Nephron (organoid): ENCODE measurements at regions not wholly inside any gene's neighbourhood (a gene's known extent, or its start where the extent isn't known, plus 50 kb on each side); places are given as distances from the start of the nearest gene placed in this dataset.

Experiments
- H3K27ac Mint-ChIP-seq, 3 experiments: 2 replicates each; pipeline ENCODE4 v1.8.0; 2020; ENCODE audit warnings: mixed read lengths in 3 of 3, mild to moderate bottlenecking in 2 of 3, moderate library complexity in 1 of 3
- H3K27me3 Mint-ChIP-seq: 2 replicates; pipeline ENCODE4 v1.8.0; 2021; ENCODE audit warnings: low read depth, mild to moderate bottlenecking, moderate library complexity, mixed read lengths
- H3K36me3 Mint-ChIP-seq: 2 replicates; pipeline ENCODE4 v1.8.0; 2020; ENCODE audit warnings: low read depth, mixed read lengths
- H3K4me1 Mint-ChIP-seq: 2 replicates; pipeline ENCODE4 v1.8.0; 2020; ENCODE audit warnings: mixed read lengths
- H3K4me3 Mint-ChIP-seq, 3 experiments: 2 replicates each; pipeline ENCODE4 v1.8.0; 2020; ENCODE audit warnings: mild to moderate bottlenecking in 3 of 3, mixed read lengths in 3 of 3, moderate library complexity in 2 of 3
- H3K9me3 Mint-ChIP-seq: 2 replicates; pipeline ENCODE4 v1.8.0; 2020; ENCODE audit warnings: mixed read lengths
- CTCF ChIP-seq, 3 experiments: fragments of 200-600 bp; sonication (generic); IDR thresholded peaks; one replicate each; pipeline ENCODE4 v1.5.0; 2021; ENCODE audit warnings: antibody characterized with exemption in 3 of 3; ENCODE audit not compliant: unreplicated experiment in 3 of 3

- Mint-ChIP-seq H3K4me3 (no peak overlapping the region), H3K27ac (peak overlapping the region in 1 of 3 experiments; percentile 58), H3K9me3 (no peaks in the 10 kb centered on the region), H3K27me3 (peaks cover 4% of the 10 kb centered on the region), H3K4me1 (peaks cover 6% of the 10 kb centered on the region), H3K36me3 (no peaks in the 10 kb centered on the region)
- TF ChIP-seq CTCF (IDR thresholded peaks at IDR 0.05; ENCODE audit: unreplicated experiment in 3 of 3), result no peak
These were observed 229.2 kb downstream of the GALR1 start for GRCh38 chr18:77478646-77479442.

GRCh38 chr18:77481541-77481940 lies 231.9 kb downstream of the GALR1 start:
- no peak for TF ChIP-seq CTCF (IDR thresholded peaks at IDR 0.05; ENCODE audit: unreplicated experiment in 3 of 3)
- Mint-ChIP-seq H3K9me3 (no peaks in the 10 kb centered on the region), H3K27ac (no peak overlapping the region), H3K36me3 (no peaks in the 10 kb centered on the region), H3K4me1 (peaks cover 6% of the 10 kb centered on the region), H3K4me3 (no peak overlapping the region), H3K27me3 (peaks cover 4% of the 10 kb centered on the region)

- no peaks in the 10 kb centered on the region for H3K9me3 Mint-ChIP-seq
- H3K36me3 Mint-ChIP-seq, result no peaks in the 10 kb centered on the region
- TF ChIP-seq CTCF (IDR thresholded peaks at IDR 0.05; ENCODE audit: unreplicated experiment in 3 of 3), result no peak
- no peak overlapping the region for H3K4me3 Mint-ChIP-seq
- H3K27me3 Mint-ChIP-seq, result peaks cover 4% of the 10 kb centered on the region
- peaks cover 6% of the 10 kb centered on the region for H3K4me1 Mint-ChIP-seq
- H3K27ac Mint-ChIP-seq, result no peak overlapping the region
These were observed 232.8 kb downstream of the GALR1 start for GRCh38 chr18:77482190-77483085.

GRCh38 chr18:77486985-77487384 lies 237.3 kb downstream of the GALR1 start:
- H3K4me3 Mint-ChIP-seq, result no peak overlapping the region
- H3K9me3 Mint-ChIP-seq, result no peaks in the 10 kb centered on the region
- no peak for TF ChIP-seq CTCF (IDR thresholded peaks at IDR 0.05; ENCODE audit: unreplicated experiment in 3 of 3)
- no peaks in the 10 kb centered on the region for H3K36me3 Mint-ChIP-seq
- H3K4me1 Mint-ChIP-seq, result peaks cover 2% of the 10 kb centered on the region
- H3K27ac Mint-ChIP-seq, result no peak overlapping the region
- H3K27me3 Mint-ChIP-seq, result peaks cover 6% of the 10 kb centered on the region

- H3K4me3 Mint-ChIP-seq, result no peak overlapping the region
- peaks cover 4% of the 10 kb centered on the region for H3K27me3 Mint-ChIP-seq
- H3K27ac Mint-ChIP-seq, result no peak overlapping the region
- no peak for TF ChIP-seq CTCF (IDR thresholded peaks at IDR 0.05; ENCODE audit: unreplicated experiment in 3 of 3)
- H3K9me3 Mint-ChIP-seq, result no peaks in the 10 kb centered on the region
- H3K4me1 Mint-ChIP-seq, result peaks cover 5% of the 10 kb centered on the region
- H3K36me3 Mint-ChIP-seq, result no peaks in the 10 kb centered on the region
These were observed 238.5 kb downstream of the GALR1 start for GRCh38 chr18:77487951-77488740.
